Erythroblast (primary cell): ENCODE measurements at regions not wholly inside any gene's neighbourhood (a gene's known extent, or its start where the extent isn't known, plus 50 kb on each side); places are given as distances from the start of the nearest gene placed in this dataset.

Source experiments
- GATA1 ChIP-seq: IDR thresholded peaks from 2 replicates; pipeline ENCODE4 v1.6.1; 2011; ENCODE audit warnings: low read depth, mild to moderate bottlenecking, control low read depth, low read length, moderate library complexity
- POLR2A ChIP-seq: IDR thresholded peaks from 2 replicates; pipeline ENCODE4 v1.6.1; 2011; ENCODE audit warnings: mild to moderate bottlenecking, low read length

GRCh38 chr9:113652355-113653152, 189.0 kb downstream of the RGS3 start:
- TF ChIP-seq POLR2A (no peak), GATA1 (no peak)
